ENCODE measurements at regions not wholly inside any gene's neighbourhood (a gene's known extent, or its start where the extent isn't known, plus 50 kb on each side); places are given as distances from the start of the nearest gene placed in this dataset.

DNA sequence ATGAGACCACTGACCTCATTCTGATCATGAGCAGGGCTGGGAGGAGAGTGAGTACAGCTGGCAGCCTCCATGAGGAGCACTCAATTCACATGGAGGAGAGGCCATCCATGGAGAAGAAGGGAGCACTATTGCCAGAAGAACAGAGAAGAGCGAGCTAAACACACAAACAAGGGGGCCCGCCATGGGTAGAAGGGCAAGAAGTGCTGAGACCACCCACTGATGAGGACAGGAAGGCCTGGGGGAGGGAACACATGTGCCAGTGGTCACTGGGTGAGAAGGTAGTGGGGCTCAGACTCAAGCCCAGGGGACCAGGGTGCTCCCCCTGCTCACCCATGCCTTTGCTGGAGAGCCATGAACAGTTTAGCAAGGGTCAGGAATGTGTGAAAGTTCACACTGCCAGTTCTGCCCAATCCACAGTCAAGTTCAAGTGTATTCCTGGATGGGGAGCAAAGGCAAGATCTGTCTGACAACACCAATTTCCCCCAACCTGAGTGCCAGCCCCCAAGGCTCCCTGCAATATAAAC, 57.7 kb downstream of the TTC32 start:
- TF ChIP-seq, protein P1, sequence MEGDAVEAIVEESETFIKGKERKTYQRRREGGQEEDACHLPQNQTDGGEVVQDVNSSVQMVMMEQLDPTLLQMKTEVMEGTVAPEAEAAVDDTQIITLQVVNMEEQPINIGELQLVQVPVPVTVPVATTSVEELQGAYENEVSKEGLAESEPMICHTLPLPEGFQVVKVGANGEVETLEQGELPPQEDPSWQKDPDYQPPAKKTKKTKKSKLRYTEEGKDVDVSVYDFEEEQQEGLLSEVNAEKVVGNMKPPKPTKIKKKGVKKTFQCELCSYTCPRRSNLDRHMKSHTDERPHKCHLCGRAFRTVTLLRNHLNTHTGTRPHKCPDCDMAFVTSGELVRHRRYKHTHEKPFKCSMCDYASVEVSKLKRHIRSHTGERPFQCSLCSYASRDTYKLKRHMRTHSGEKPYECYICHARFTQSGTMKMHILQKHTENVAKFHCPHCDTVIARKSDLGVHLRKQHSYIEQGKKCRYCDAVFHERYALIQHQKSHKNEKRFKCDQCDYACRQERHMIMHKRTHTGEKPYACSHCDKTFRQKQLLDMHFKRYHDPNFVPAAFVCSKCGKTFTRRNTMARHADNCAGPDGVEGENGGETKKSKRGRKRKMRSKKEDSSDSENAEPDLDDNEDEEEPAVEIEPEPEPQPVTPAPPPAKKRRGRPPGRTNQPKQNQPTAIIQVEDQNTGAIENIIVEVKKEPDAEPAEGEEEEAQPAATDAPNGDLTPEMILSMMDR (conservative IDR thresholded peaks at IDR 0.05; ENCODE audit: low read depth, low read length), result no peak
- TF ChIP-seq EZH2phosphoT487 (IDR thresholded peaks at IDR 0.05; ENCODE audit: borderline replicate concordance, low read length), result no peak

All from PC-3 (cell line).